ENCODE measurements at regions not wholly inside any gene's neighbourhood (a gene's known extent, or its start where the extent isn't known, plus 50 kb on each side); places are given as distances from the start of the nearest gene placed in this dataset.

GRCh38 chr13:40442231-40442630 is 224.2 kb downstream of the FOXO1 start:
- no peak for DNase-seq (ENCODE audit: low read depth, low spot score)
- POLR2A ChIA-PET = no interaction called here
- CTCF ChIA-PET = no interaction called here

GRCh38 chr13:40442826-40443225 is 223.6 kb downstream of the FOXO1 start:
- no peak overlapping the region for H3K4me3 ChIP-seq (ENCODE audit: low read depth, low read length)
- TF ChIP-seq CTCF (IDR thresholded peaks at IDR 0.05; ENCODE audit: low read depth, low read length) = no peak
- ChIA-PET POLR2A (no interaction called here), CTCF (no interaction called here)
- no peak overlapping the region for H3K27ac ChIP-seq (ENCODE audit: low read depth, low read length)
- no peaks in the 10 kb centered on the region; the same call in 1 of the 2 replicates for H3K9me3 ChIP-seq (ENCODE audit: control insufficient read depth, insufficient read depth, low read length)
- H3K27me3 ChIP-seq (ENCODE audit: control insufficient read depth, insufficient read depth, low read length) = peaks cover 3% of the 10 kb centered on the region
- DNase-seq (ENCODE audit: low read depth, low spot score) = no peak

More at GRCh38 chr13:40442231-40442630, 224.2 kb downstream of the FOXO1 start:
- no peak overlapping the region for H3K4me3 ChIP-seq (ENCODE audit: low read depth, low read length)
- no peaks in the 10 kb centered on the region; the same call in 1 of the 2 replicates for H3K9me3 ChIP-seq (ENCODE audit: control insufficient read depth, insufficient read depth, low read length)
- TF ChIP-seq CTCF (IDR thresholded peaks at IDR 0.05; ENCODE audit: low read depth, low read length) = no peak
- H3K27ac ChIP-seq (ENCODE audit: low read depth, low read length) = no peak overlapping the region
- H3K27me3 ChIP-seq (ENCODE audit: control insufficient read depth, insufficient read depth, low read length) = peaks cover 3% of the 10 kb centered on the region

- H3K4me3 ChIP-seq (ENCODE audit: low read depth, low read length) = no peak overlapping the region
- no peak for DNase-seq (ENCODE audit: low read depth, low spot score)
- H3K9me3 ChIP-seq (ENCODE audit: control insufficient read depth, insufficient read depth, low read length) = no peaks in the 10 kb centered on the region; the same call in 1 of the 2 replicates
- ChIA-PET CTCF (no interaction called here), POLR2A (no interaction called here)
- H3K27me3 ChIP-seq (ENCODE audit: control insufficient read depth, insufficient read depth, low read length) = no peaks in the 10 kb centered on the region
- H3K27ac ChIP-seq (ENCODE audit: low read depth, low read length) = no peak overlapping the region
- no peak for TF ChIP-seq CTCF (IDR thresholded peaks at IDR 0.05; ENCODE audit: low read depth, low read length)
These were observed 222.2 kb downstream of the FOXO1 start for GRCh38 chr13:40444241-40444640.

GRCh38 chr13:40445557-40445990 is 220.9 kb downstream of the FOXO1 start:
- Histone ChIP-seq H3K27ac (ENCODE audit: low read depth, low read length) (no peak overlapping the region), H3K27me3 (ENCODE audit: control insufficient read depth, insufficient read depth, low read length) (no peaks in the 10 kb centered on the region), H3K9me3 (ENCODE audit: control insufficient read depth, insufficient read depth, low read length) (no peaks in the 10 kb centered on the region; the same call in 1 of the 2 replicates), H3K4me3 (ENCODE audit: low read depth, low read length) (no peak overlapping the region)
- DNase-seq (ENCODE audit: low read depth, low spot score) = no peak
- CTCF ChIA-PET = no interaction called here
- TF ChIP-seq CTCF (IDR thresholded peaks at IDR 0.05; ENCODE audit: low read depth, low read length) = no peak
- POLR2A ChIA-PET = no interaction called here

GRCh38 chr13:40446365-40446764 is 220.1 kb downstream of the FOXO1 start:
- CTCF ChIA-PET = no interaction called here
- H3K27ac ChIP-seq (ENCODE audit: low read depth, low read length) = no peak overlapping the region
- H3K9me3 ChIP-seq (ENCODE audit: control insufficient read depth, insufficient read depth, low read length) = no peaks in the 10 kb centered on the region; the same call in 1 of the 2 replicates
- H3K4me3 ChIP-seq (ENCODE audit: low read depth, low read length) = no peak overlapping the region
- no peak for DNase-seq (ENCODE audit: low read depth, low spot score)
- POLR2A ChIA-PET = no interaction called here
- H3K27me3 ChIP-seq (ENCODE audit: control insufficient read depth, insufficient read depth, low read length) = no peaks in the 10 kb centered on the region
- TF ChIP-seq CTCF (IDR thresholded peaks at IDR 0.05; ENCODE audit: low read depth, low read length) = no peak

All from AG04450 (cell line).